Fibroblast of lung (primary cell): ENCODE measurements at regions not wholly inside any gene's neighbourhood (a gene's known extent, or its start where the extent isn't known, plus 50 kb on each side); places are given as distances from the start of the nearest gene placed in this dataset.

Experiments used
- DNase-seq, 2 donors: peaks; one replicate each; pipeline versions ENCODE4 v3.0.0 to v3.0.0-alpha.2; 2010; ENCODE audit warnings: low read depth in 2 of 2
- H2AFZ ChIP-seq: 2 replicates; pipeline ENCODE4 v1.5.1; 2012; ENCODE audit warnings: low read length, control low read depth, inconsistent platforms
- H3K27ac ChIP-seq: 2 replicates; pipeline ENCODE4 v1.5.1; 2011; ENCODE audit warnings: low read length, control low read depth; ENCODE audit not compliant: insufficient read depth
- H3K27me3 ChIP-seq: 2 replicates; pipeline ENCODE4 v1.5.1; 2011; ENCODE audit warnings: mild to moderate bottlenecking, low read length; ENCODE audit not compliant: control insufficient read depth, insufficient read depth
- H3K36me3 ChIP-seq: 2 replicates; pipeline ENCODE4 v1.5.1; 2011; ENCODE audit warnings: low read length; ENCODE audit not compliant: control insufficient read depth, insufficient read depth
- H3K4me1 ChIP-seq: 2 replicates; pipeline ENCODE4 v1.5.1; 2011; ENCODE audit warnings: low read length; ENCODE audit not compliant: control insufficient read depth, insufficient read depth; ENCODE audit errors: extremely low read depth
- H3K4me2 ChIP-seq: 2 replicates; pipeline ENCODE4 v1.5.1; 2011; ENCODE audit warnings: low read length, control low read depth; ENCODE audit not compliant: insufficient read depth; ENCODE audit errors: extremely low read depth
- H3K4me3 ChIP-seq, 4 experiments: fragments of 200-600 bp in 1 of 4; sonication (generic) in 1 of 4; replicated peaks in 1 of 4; 2 replicates each; pipeline ENCODE4 v1.5.1; 2011 to 2016; ENCODE audit warnings: low read length in 4 of 4, low read depth in 3 of 4, mild to moderate bottlenecking in 3 of 4, control low read depth in 2 of 4, inconsistent platforms in 1 of 4, mixed read lengths in 1 of 4; ENCODE audit not compliant: insufficient read depth in 1 of 4; ENCODE audit errors: control extremely low read depth in 1 of 4
- H3K79me2 ChIP-seq: 2 replicates; pipeline ENCODE4 v1.5.1; 2012; ENCODE audit warnings: mild to moderate bottlenecking, low read length, inconsistent platforms; ENCODE audit not compliant: control insufficient read depth, insufficient read depth
- H3K9ac ChIP-seq: 2 replicates; pipeline ENCODE4 v1.5.1; 2011; ENCODE audit warnings: mild to moderate bottlenecking, low read length, control low read depth; ENCODE audit not compliant: insufficient read depth
- H3K9me3 ChIP-seq: 2 replicates; pipeline ENCODE4 v1.5.1; 2012; ENCODE audit warnings: low read depth, low read length; ENCODE audit not compliant: control insufficient read depth, insufficient read depth
- H4K20me1 ChIP-seq: 2 replicates; pipeline ENCODE4 v1.5.1; 2011; ENCODE audit warnings: low read length; ENCODE audit not compliant: control insufficient read depth, insufficient read depth; ENCODE audit errors: extremely low read depth
- EZH2 ChIP-seq: IDR thresholded peaks from 2 replicates; pipeline ENCODE4 v1.5.1; 2012; ENCODE audit warnings: low read length, control low read depth, mild to moderate bottlenecking; ENCODE audit errors: missing control alignments
- TF ChIP-seq, protein P1 (sequence below), 2 donors: IDR thresholded peaks in 1 of 2; conservative IDR thresholded peaks in 1 of 2; 1 replicate in 1 of 2; 2 replicates in 1 of 2; pipeline ENCODE4 v1.5.1; 2011 to 2012; ENCODE audit warnings: low read length in 2 of 2, control low read depth in 1 of 2, inconsistent platforms in 1 of 2, low read depth in 1 of 2, mild to moderate bottlenecking in 1 of 2

DNA sequence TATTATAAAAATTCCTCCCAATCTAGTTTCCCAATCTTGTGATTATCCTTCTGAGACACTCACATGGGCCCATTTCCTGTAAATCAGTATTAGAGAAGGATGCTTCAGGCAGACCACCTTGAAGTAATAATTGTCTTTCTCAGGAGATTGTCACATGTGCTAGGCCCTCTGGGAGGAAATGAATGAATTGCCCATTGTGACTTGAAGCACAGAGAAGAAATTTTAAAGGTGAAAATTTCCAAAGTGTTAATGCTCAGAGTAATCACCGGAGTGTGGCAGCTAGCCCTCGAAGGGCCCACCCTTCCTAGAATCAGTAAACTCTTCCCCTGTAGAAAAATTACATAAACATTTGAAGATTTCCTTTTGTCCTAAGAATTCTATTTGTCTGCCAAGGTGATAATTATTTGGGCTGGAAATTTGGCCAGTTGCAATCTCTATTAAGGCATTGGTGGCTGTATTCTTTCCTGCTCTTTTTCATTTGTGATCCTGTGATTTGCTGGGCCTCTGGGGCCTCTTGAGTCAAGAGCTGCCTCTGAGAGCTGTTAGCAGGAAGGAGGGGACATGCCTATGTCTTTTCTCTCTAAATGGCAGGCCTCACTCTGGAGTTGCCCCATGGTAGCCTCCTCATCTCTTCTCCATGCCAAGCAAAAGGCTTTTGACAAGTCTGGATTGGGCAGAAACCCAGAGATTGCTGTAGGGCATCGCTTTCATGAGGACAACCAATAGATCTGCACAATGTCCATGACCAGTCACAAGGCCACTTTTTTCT, 371.5 kb upstream of the ACTBL2 start:
- H3K36me3 ChIP-seq, result no peaks in the 10 kb centered on the region
- no peaks in the 10 kb centered on the region for H3K27me3 ChIP-seq
- H3K4me1 ChIP-seq, result no peaks in the 10 kb centered on the region
- H3K79me2 ChIP-seq, result no peaks in the 10 kb centered on the region
- H3K9me3 ChIP-seq, result no peaks in the 10 kb centered on the region
- H3K4me3 ChIP-seq, result no peak overlapping the region
- H3K9ac ChIP-seq, result no peak overlapping the region
- no peak for DNase-seq
- no peaks in the 10 kb centered on the region for H4K20me1 ChIP-seq
- H2AFZ ChIP-seq, result no peak overlapping the region
- TF ChIP-seq, protein P1, sequence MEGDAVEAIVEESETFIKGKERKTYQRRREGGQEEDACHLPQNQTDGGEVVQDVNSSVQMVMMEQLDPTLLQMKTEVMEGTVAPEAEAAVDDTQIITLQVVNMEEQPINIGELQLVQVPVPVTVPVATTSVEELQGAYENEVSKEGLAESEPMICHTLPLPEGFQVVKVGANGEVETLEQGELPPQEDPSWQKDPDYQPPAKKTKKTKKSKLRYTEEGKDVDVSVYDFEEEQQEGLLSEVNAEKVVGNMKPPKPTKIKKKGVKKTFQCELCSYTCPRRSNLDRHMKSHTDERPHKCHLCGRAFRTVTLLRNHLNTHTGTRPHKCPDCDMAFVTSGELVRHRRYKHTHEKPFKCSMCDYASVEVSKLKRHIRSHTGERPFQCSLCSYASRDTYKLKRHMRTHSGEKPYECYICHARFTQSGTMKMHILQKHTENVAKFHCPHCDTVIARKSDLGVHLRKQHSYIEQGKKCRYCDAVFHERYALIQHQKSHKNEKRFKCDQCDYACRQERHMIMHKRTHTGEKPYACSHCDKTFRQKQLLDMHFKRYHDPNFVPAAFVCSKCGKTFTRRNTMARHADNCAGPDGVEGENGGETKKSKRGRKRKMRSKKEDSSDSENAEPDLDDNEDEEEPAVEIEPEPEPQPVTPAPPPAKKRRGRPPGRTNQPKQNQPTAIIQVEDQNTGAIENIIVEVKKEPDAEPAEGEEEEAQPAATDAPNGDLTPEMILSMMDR (conservative IDR thresholded peaks at IDR 0.05 in 1 of 2, IDR thresholded peaks at IDR 0.05 in 1 of 2; ENCODE audit: low read depth in 1 of 2, low read length in 2 of 2), result no peak
- TF ChIP-seq EZH2, result no peak
- no peak overlapping the region for H3K27ac ChIP-seq
- H3K4me2 ChIP-seq, result no peak overlapping the region

DNA sequence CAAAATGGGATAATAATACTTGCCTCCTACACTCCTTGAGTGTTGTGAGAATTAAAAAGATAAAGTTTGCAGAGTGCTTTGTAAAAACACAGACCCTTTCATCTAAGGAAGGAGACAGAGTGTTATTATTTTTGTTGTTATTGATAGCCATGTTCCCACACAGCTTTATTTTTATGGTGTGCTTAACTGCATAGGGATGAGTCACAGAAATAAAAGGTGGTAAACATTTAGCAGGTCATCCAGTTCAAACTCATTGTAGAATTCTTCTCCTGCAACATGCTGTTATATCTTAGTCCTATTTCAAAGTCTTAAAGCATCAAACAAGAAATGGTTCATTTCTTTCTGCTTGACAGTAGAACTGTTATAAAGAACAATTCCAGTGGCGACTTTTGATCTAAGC, 367.5 kb upstream of the ACTBL2 start:
- Histone ChIP-seq H3K4me2 (no peak overlapping the region), H4K20me1 (no peaks in the 10 kb centered on the region), H3K27ac (no peak overlapping the region), H3K36me3 (no peaks in the 10 kb centered on the region), H3K27me3 (no peaks in the 10 kb centered on the region), H2AFZ (no peak overlapping the region), H3K9me3 (no peaks in the 10 kb centered on the region), H3K4me1 (no peaks in the 10 kb centered on the region), H3K79me2 (no peaks in the 10 kb centered on the region), H3K9ac (no peak overlapping the region), H3K4me3 (no peak overlapping the region)
- no peak for DNase-seq
- no peak for TF ChIP-seq EZH2
- TF ChIP-seq, protein P1 (conservative IDR thresholded peaks at IDR 0.05 in 1 of 2, IDR thresholded peaks at IDR 0.05 in 1 of 2; ENCODE audit: low read depth in 1 of 2, low read length in 2 of 2), result no peak

DNA sequence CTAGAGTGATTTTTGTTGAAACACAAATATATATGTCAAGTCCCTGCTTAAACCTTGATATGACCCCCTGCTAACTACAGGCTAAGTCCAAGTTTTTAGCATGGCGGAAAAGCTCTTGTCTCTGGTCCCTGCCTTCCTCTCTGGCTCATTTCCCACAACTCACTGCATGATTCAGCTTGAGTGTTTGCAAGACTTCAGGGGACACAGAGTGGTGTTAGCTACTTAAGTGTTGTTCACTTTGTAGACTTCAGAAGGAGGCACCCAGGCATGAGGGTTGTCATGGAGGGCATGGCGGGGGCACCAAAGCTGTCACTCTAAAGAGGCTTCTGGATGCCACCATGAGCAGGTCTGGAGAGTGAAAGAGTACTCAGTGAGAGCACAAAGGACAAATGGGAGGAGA, 362.4 kb upstream of the ACTBL2 start:
- Histone ChIP-seq H3K36me3 (no peaks in the 10 kb centered on the region), H2AFZ (no peak overlapping the region), H4K20me1 (no peaks in the 10 kb centered on the region), H3K9ac (no peak overlapping the region), H3K79me2 (no peaks in the 10 kb centered on the region), H3K27me3 (no peaks in the 10 kb centered on the region), H3K4me2 (no peak overlapping the region), H3K4me3 (no peak overlapping the region), H3K9me3 (no peaks in the 10 kb centered on the region), H3K27ac (no peak overlapping the region), H3K4me1 (peaks cover 7% of the 10 kb centered on the region)
- TF ChIP-seq, protein P1 (conservative IDR thresholded peaks at IDR 0.05 in 1 of 2, IDR thresholded peaks at IDR 0.05 in 1 of 2; ENCODE audit: low read depth in 1 of 2, low read length in 2 of 2), result no peak
- TF ChIP-seq EZH2, result no peak
- DNase-seq, result peak in 1 of 2 donors; percentile 26
